Gastrocnemius medialis (tissue), 4 donors: ENCODE measurements at regions not wholly inside any gene's neighbourhood (a gene's known extent, or its start where the extent isn't known, plus 50 kb on each side); places are given as distances from the start of the nearest gene placed in this dataset.

Experiments used
- POLR2A ChIP-seq, 2 donors: fragments of 450-650 bp; IDR thresholded peaks; one replicate each; pipeline ENCODE4 v1.6.1; 2017; ENCODE audit warnings: antibody characterized with exemption in 2 of 2, mild to moderate bottlenecking in 2 of 2, moderate library complexity in 2 of 2
- TF ChIP-seq, protein P1 (sequence below), 5 experiments: fragments of 450-650 bp in 3 of 5; fragments of 200-600 bp in 2 of 5; sonication (generic) in 2 of 5; IDR thresholded peaks in 4 of 5; conservative IDR thresholded peaks in 1 of 5; 1 replicate in 4 of 5; 2 replicates in 1 of 5; pipeline ENCODE4 v1.5.1; 2016 to 2019; ENCODE audit warnings: antibody characterized with exemption in 5 of 5, mild to moderate bottlenecking in 3 of 5, moderate library complexity in 3 of 5

DNA sequence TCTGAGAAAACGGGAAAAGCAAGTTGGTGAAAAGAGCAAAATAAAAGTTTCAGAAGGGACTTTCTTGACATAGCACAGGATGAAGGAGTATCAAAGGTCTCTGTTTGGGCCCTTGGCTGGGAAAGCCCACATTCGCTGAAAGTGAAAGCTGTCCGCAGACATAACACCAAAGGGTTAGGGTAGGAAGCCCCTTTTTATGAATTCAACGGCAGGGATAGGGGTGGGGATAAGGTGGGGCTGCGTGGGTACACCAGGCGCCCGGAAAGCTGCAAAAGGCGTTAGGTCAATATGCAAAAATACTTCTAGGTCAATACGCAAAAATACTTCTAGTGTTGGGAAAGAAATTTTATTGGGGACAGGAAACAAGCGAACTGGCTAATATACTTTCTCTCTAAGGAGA, 135.1 kb downstream of the OR2B2 start:
- TF ChIP-seq, protein P1, sequence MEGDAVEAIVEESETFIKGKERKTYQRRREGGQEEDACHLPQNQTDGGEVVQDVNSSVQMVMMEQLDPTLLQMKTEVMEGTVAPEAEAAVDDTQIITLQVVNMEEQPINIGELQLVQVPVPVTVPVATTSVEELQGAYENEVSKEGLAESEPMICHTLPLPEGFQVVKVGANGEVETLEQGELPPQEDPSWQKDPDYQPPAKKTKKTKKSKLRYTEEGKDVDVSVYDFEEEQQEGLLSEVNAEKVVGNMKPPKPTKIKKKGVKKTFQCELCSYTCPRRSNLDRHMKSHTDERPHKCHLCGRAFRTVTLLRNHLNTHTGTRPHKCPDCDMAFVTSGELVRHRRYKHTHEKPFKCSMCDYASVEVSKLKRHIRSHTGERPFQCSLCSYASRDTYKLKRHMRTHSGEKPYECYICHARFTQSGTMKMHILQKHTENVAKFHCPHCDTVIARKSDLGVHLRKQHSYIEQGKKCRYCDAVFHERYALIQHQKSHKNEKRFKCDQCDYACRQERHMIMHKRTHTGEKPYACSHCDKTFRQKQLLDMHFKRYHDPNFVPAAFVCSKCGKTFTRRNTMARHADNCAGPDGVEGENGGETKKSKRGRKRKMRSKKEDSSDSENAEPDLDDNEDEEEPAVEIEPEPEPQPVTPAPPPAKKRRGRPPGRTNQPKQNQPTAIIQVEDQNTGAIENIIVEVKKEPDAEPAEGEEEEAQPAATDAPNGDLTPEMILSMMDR (IDR thresholded peaks at IDR 0.05 in 4 of 5, conservative IDR thresholded peaks at IDR 0.05 in 1 of 5): no peak
- no peak for TF ChIP-seq POLR2A (IDR thresholded peaks at IDR 0.05)
